Hematopoietic multipotent progenitor cell treated with erythropoietin and hydrocortisone succinate and interleukin-3 and kit ligand, for 17 days (in vitro differentiated cells): ENCODE measurements at regions not wholly inside any gene's neighbourhood (a gene's known extent, or its start where the extent isn't known, plus 50 kb on each side); places are given as distances from the start of the nearest gene placed in this dataset.

ENCODE experiments used
- DNase-seq: peaks from one replicate; pipeline ENCODE4 v3.0.0-alpha.2; 2015; ENCODE audit warnings: low spot score

GRCh38 chr3:144301863-144302262, 330.2 kb downstream of the DIPK2A start:
- no peak for DNase-seq

GRCh38 chr3:144307951-144308350, 336.3 kb downstream of the DIPK2A start:
- no peak for DNase-seq

GRCh38 chr3:144308396-144308795, 336.8 kb downstream of the DIPK2A start:
- DNase-seq = no peak

GRCh38 chr3:144312702-144313101, 341.1 kb downstream of the DIPK2A start:
- no peak for DNase-seq

- DNase-seq = no peak
Observed at GRCh38 chr3:144314946-144315345, 343.3 kb downstream of the DIPK2A start.

GRCh38 chr3:144317961-144318360, 346.3 kb downstream of the DIPK2A start:
- DNase-seq = no peak

GRCh38 chr3:144324076-144324475, 352.5 kb downstream of the DIPK2A start:
- DNase-seq = no peak

- no peak for DNase-seq
Observed at GRCh38 chr3:144332868-144333267, 361.2 kb downstream of the DIPK2A start.

- no peak for DNase-seq
Observed at GRCh38 chr3:144341471-144341870, 369.8 kb downstream of the DIPK2A start.

- DNase-seq = no peak
Observed at GRCh38 chr3:144343343-144343742, 371.7 kb downstream of the DIPK2A start.

- no peak for DNase-seq
Observed at GRCh38 chr3:144343777-144344176, 372.2 kb downstream of the DIPK2A start.

GRCh38 chr3:144344925-144345548, 373.4 kb downstream of the DIPK2A start:
- no peak for DNase-seq

GRCh38 chr3:144350125-144350524, 378.5 kb downstream of the DIPK2A start:
- no peak for DNase-seq

- DNase-seq = no peak
Observed at GRCh38 chr3:144351011-144351410, 379.4 kb downstream of the DIPK2A start.

GRCh38 chr3:144351773-144352365, 380.2 kb downstream of the DIPK2A start:
- DNase-seq = no peak

- DNase-seq = no peak
Observed at GRCh38 chr3:144358191-144358590, 386.6 kb downstream of the DIPK2A start.

- no peak for DNase-seq
Observed at GRCh38 chr3:144361002-144361401, 389.4 kb downstream of the DIPK2A start.

- no peak for DNase-seq
Observed at GRCh38 chr3:144362126-144362525, 390.5 kb downstream of the DIPK2A start.

- no peak for DNase-seq
Observed at GRCh38 chr3:144363856-144364255, 392.2 kb downstream of the DIPK2A start.

- no peak for DNase-seq
Observed at GRCh38 chr3:144364737-144365136, 393.1 kb downstream of the DIPK2A start.

GRCh38 chr3:144369129-144369879, 397.7 kb downstream of the DIPK2A start:
- DNase-seq = no peak

GRCh38 chr3:144375088-144375487, 403.5 kb downstream of the DIPK2A start:
- DNase-seq = no peak

GRCh38 chr3:144380849-144381248, 409.2 kb downstream of the DIPK2A start:
- DNase-seq = no peak
